CD4-positive, CD25-positive, alpha-beta regulatory T cell (primary cell): ENCODE measurements at regions not wholly inside any gene's neighbourhood (a gene's known extent, or its start where the extent isn't known, plus 50 kb on each side); places are given as distances from the start of the nearest gene placed in this dataset.

Experiments
- ATAC-seq, 2 donors: fragments of 150-1000 bp; cut with Tn5 transposase; one replicate each; pipeline ENCODE4 v1.10.0; 2021; ENCODE audit warnings: low read depth in 2 of 2, moderate number of reproducible peaks in 2 of 2, moderate library complexity in 1 of 2
- DNase-seq, 3 donors: peaks; one replicate each; pipeline versions ENCODE4 v3.0.0 to v3.0.0-alpha.2; 2012 to 2022; ENCODE audit warnings: mixed read lengths in 1 of 3
- H3K27ac ChIP-seq: one replicate; pipeline ENCODE4 v1.7.0; 2013; ENCODE audit warnings: mild to moderate bottlenecking, low read length; ENCODE audit not compliant: insufficient read depth, poor library complexity, severe bottlenecking
- H3K27me3 ChIP-seq: one replicate; pipeline ENCODE4 v1.7.0; 2013; ENCODE audit warnings: low read length; ENCODE audit not compliant: control insufficient read depth, insufficient read depth
- H3K36me3 ChIP-seq: one replicate; pipeline ENCODE4 v1.7.0; 2013; ENCODE audit warnings: mild to moderate bottlenecking, low read length, moderate library complexity; ENCODE audit not compliant: control insufficient read depth, insufficient read depth
- H3K4me1 ChIP-seq: 2 replicates; pipeline ENCODE4 v1.7.0; 2013; ENCODE audit warnings: mild to moderate bottlenecking, low read length; ENCODE audit not compliant: insufficient read depth, control insufficient read depth, poor library complexity, severe bottlenecking
- H3K4me3 ChIP-seq: one replicate; pipeline ENCODE4 v1.7.0; 2013; ENCODE audit warnings: low read depth, mild to moderate bottlenecking, low read length, moderate library complexity
- H3K9me3 ChIP-seq, 2 experiments: 1 replicate in 1 of 2; 2 replicates in 1 of 2; pipeline ENCODE4 v1.7.0; 2013; ENCODE audit warnings: low read length in 2 of 2, mild to moderate bottlenecking in 1 of 2, moderate library complexity in 1 of 2; ENCODE audit not compliant: control insufficient read depth in 2 of 2
- H3K27ac Mint-ChIP-seq, 3 donors: one replicate each; pipeline ENCODE4 v1.8.0; 2020 to 2022; ENCODE audit warnings: mild to moderate bottlenecking in 3 of 3, mixed read lengths in 3 of 3, moderate library complexity in 2 of 3
- H3K27me3 Mint-ChIP-seq: one replicate; pipeline ENCODE4 v1.8.0; 2022; ENCODE audit warnings: mild to moderate bottlenecking, mixed read lengths
- H3K36me3 Mint-ChIP-seq: one replicate; pipeline ENCODE4 v1.8.0; 2020; ENCODE audit warnings: mixed read lengths
- H3K4me1 Mint-ChIP-seq, 4 donors: one replicate each; pipeline ENCODE4 v1.8.0; 2020 to 2022; ENCODE audit warnings: mixed read lengths in 4 of 4, mild to moderate bottlenecking in 1 of 4
- H3K4me3 Mint-ChIP-seq, 4 donors: one replicate each; pipeline ENCODE4 v1.8.0; 2020 to 2022; ENCODE audit warnings: mild to moderate bottlenecking in 4 of 4, mixed read lengths in 4 of 4, moderate library complexity in 3 of 4
- H3K9me3 Mint-ChIP-seq, 7 donors: one replicate each; pipeline ENCODE4 v1.8.0; 2020 to 2022; ENCODE audit warnings: mixed read lengths in 7 of 7, mild to moderate bottlenecking in 3 of 7, moderate library complexity in 2 of 7

DNA sequence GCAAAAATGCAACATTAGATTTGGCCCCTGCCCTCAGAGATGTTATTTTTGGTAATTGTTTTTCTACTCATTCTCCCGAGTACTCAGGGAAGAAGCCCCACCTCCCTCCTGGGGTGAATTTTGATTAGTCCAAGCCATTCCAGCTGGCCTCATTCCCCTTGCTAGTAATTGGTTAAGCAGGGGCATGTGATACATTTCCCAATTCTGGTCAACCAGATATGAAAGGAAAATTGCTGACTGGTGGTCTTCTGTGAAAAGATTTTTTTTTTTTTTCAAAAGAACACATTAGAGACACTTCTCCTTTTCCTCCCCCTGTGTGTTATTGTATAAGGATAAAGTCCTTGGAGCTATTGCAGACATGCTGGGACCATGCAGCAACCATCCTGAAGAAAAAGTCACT, 71.1 kb upstream of the AKT3 start:
- ATAC-seq = no peak
- H3K27ac ChIP-seq = no peak overlapping the region
- no peak for DNase-seq
- no peaks in the 10 kb centered on the region for H3K9me3 ChIP-seq
- H3K4me1 Mint-ChIP-seq = peaks cover 7 to 17% (median 11%) of the 10 kb centered on the region in 4 donors
- no peaks in the 10 kb centered on the region for H3K36me3 ChIP-seq
- no peak overlapping the region for H3K4me3 ChIP-seq
- no peak overlapping the region for H3K27ac Mint-ChIP-seq
- H3K36me3 Mint-ChIP-seq = no peaks in the 10 kb centered on the region
- no peak overlapping the region for H3K4me3 Mint-ChIP-seq
- H3K27me3 Mint-ChIP-seq = peaks cover 60% of the 10 kb centered on the region
- peaks cover 30% of the 10 kb centered on the region for H3K27me3 ChIP-seq
- peaks cover 15% of the 10 kb centered on the region for H3K4me1 ChIP-seq
- peaks cover 0 to 2% (median 0%) of the 10 kb centered on the region in 7 donors for H3K9me3 Mint-ChIP-seq

DNA sequence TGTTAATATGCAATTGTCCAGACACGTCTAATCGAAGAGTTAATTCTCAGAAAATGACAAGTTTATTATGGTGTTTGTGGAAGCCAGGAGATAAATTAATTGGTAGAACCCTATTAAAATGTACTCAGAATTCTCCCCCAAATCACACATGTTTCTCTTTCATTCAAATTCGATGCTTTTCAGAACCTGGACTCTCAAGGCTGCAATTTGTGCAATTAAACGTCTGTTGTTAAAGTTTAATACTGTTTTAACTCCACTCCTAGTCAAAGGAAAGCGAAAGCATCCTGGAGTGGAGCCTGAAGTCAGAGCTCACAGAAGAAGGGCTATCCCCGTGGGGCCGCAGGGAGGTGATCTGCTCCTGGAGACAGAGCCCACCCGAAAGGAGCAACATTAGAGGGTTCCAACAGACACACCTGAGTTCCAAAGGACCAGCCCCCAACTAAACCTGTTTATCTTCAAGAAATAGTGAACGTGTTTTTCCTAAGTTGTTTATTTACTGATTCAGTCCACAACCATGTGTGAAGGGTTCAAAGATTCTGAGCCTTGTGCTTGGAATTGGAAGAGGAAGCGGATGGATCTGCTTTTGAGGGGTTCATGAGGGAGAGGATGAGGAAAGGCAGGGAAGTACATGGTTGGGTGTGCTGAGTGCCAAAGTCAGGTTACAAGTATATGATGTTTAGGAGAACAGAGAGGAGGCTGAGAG, 68.0 kb upstream of the AKT3 start:
- DNase-seq (no peak), ATAC-seq (no peak)
- H3K4me3 Mint-ChIP-seq = peak overlapping the region; percentile 60 to 91 (median 82)
- H3K27me3 ChIP-seq = peaks cover 42% of the 10 kb centered on the region
- H3K27me3 Mint-ChIP-seq = peaks cover 71% of the 10 kb centered on the region
- H3K9me3 ChIP-seq = no peaks in the 10 kb centered on the region
- H3K27ac Mint-ChIP-seq = no peak overlapping the region
- peaks cover 15% of the 10 kb centered on the region for H3K4me1 ChIP-seq
- H3K36me3 Mint-ChIP-seq = no peaks in the 10 kb centered on the region
- H3K36me3 ChIP-seq = no peaks in the 10 kb centered on the region
- H3K4me1 Mint-ChIP-seq = peaks cover 7 to 18% (median 12%) of the 10 kb centered on the region in 4 donors
- H3K9me3 Mint-ChIP-seq = peaks cover 0 to 4% (median 0%) of the 10 kb centered on the region in 7 donors
- H3K4me3 ChIP-seq = peak overlapping the region; percentile 69
- H3K27ac ChIP-seq = no peak overlapping the region

DNA sequence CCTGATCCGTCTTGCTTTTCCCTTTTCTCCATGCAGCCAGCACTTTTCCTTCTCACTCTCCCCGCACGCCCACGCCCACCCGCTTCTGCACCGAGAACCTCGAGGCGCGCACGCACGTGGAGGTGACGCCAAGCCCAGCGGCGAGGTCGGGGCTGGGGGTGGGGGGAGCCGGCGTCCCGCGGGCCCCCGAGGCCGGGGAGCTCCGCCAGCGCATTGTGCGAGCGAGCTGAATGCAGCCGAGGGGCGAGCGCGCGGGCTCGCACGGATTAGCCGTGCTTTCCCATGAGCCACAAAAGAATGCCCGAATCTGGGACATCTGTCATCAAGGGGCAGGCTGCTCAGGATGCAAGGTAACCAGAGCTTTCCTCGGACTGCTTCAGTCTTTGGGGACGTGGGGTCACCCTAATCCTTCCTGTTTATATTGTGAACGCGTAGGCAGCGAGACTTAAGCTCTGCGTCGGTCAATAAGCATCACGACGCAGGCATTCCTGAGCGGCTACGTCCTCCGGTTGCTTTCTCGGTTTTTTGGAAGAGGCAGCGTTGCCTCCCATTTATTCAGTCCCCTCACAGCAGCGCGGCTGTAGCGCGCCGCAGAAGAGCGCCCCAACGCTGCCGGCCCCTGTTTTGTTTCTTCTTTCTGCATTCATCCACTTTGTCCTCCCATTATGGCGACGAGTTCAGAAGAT, 67.3 kb upstream of the AKT3 start:
- H3K4me1 Mint-ChIP-seq = peaks cover 7 to 18% (median 12%) of the 10 kb centered on the region in 4 donors
- Histone ChIP-seq H3K4me1 (peaks cover 15% of the 10 kb centered on the region), H3K27ac (no peak overlapping the region), H3K4me3 (peak overlapping the region; percentile 69), H3K9me3 (no peaks in the 10 kb centered on the region), H3K36me3 (no peaks in the 10 kb centered on the region), H3K27me3 (peaks cover 44% of the 10 kb centered on the region)
- no peaks in the 10 kb centered on the region for H3K36me3 Mint-ChIP-seq
- peak overlapping the region; percentile 60 to 91 (median 82) for H3K4me3 Mint-ChIP-seq
- ATAC-seq (no peak), DNase-seq (peak in 1 of 3 donors; percentile 13)
- H3K27ac Mint-ChIP-seq = no peak overlapping the region
- peaks cover 0 to 4% (median 0%) of the 10 kb centered on the region in 7 donors for H3K9me3 Mint-ChIP-seq
- H3K27me3 Mint-ChIP-seq = peaks cover 70% of the 10 kb centered on the region

DNA sequence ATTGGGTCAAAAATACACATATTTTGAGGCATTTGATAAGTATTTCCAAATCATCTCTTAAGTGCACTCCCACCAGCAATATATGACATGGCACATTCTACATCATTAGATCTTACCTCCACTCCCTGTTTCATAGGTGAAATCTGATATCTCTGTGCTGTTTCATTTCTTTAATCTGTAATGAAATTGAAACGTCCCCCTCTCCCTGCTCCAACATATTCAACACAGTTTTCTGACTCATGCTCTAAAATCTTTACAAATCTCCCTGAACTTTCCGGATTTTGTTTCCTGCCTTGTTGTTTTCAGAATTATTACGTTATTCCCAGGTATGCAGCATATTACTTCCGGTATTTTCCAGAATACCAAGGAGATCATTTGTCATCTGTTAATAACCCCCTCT, 66.1 kb upstream of the AKT3 start:
- ATAC-seq = no peak

DNA sequence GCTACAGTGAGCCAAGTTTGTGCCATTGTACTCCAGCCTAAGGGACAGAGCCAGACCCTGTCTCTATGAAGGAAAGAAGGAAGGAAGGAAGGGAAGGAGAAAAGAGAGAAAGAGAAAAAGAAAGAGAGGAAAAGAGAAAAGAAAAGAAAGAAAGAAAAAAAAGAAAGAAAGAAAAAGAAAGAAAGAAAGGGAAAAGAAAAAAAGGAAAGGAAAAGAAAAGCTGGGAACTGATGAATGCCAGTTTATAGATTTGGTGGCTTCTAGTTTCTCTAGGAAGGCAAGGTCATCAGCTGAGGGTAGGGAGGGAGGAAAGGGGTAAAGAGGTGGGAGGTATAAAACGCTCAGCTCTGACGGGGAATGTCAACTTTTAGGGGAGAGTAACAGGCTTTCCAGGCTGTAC, 62.3 kb upstream of the AKT3 start:
- Histone ChIP-seq H3K36me3 (no peaks in the 10 kb centered on the region), H3K27ac (no peak overlapping the region), H3K27me3 (peaks cover 24% of the 10 kb centered on the region), H3K9me3 (no peaks in the 10 kb centered on the region), H3K4me1 (peaks cover 6% of the 10 kb centered on the region), H3K4me3 (no peak overlapping the region)
- Mint-ChIP-seq H3K9me3 (peaks cover 0 to 2% (median 0%) of the 10 kb centered on the region in 7 donors), H3K36me3 (no peaks in the 10 kb centered on the region), H3K4me1 (peaks cover 0 to 9% (median 6%) of the 10 kb centered on the region in 4 donors), H3K27ac (no peak overlapping the region), H3K27me3 (peaks cover 48% of the 10 kb centered on the region), H3K4me3 (no peak overlapping the region)
- DNase-seq = no peak
- no peak for ATAC-seq

More for the DNA sequence above, 66.1 kb upstream of the AKT3 start:
- H3K27ac ChIP-seq = no peak overlapping the region
- Mint-ChIP-seq H3K36me3 (no peaks in the 10 kb centered on the region), H3K27ac (no peak overlapping the region), H3K4me1 (peaks cover 7 to 18% (median 12%) of the 10 kb centered on the region in 4 donors), H3K4me3 (peak overlapping the region in 1 of 4 donors; percentile 55), H3K27me3 (peaks cover 59% of the 10 kb centered on the region), H3K9me3 (peaks cover 0 to 2% (median 0%) of the 10 kb centered on the region in 7 donors)
- H3K4me3 ChIP-seq = no peak overlapping the region
- no peaks in the 10 kb centered on the region for H3K9me3 ChIP-seq
- peaks cover 15% of the 10 kb centered on the region for H3K4me1 ChIP-seq
- no peak for DNase-seq
- no peaks in the 10 kb centered on the region for H3K36me3 ChIP-seq
- H3K27me3 ChIP-seq = peaks cover 37% of the 10 kb centered on the region

DNA sequence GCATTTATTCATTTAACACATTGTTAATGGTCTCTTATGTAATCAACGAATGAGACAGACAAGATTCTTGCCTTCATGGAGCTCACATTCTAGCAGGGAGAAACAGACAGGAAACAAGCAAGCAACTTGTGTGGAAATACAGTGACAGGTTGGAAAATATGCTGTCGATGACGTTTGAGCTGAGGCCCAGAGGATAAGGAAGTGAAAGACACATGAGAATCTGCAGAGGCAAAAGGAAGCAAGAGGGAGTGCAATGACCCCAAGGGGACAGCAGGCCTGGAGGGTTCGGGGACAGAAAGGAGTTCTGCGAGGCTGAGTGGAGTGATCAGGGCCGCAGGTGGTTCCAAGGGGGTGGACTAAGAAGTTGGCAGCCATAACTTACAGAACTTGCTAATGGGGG, 60.6 kb upstream of the AKT3 start:
- H3K4me3 Mint-ChIP-seq = no peak overlapping the region
- no peak for ATAC-seq
- H3K4me1 Mint-ChIP-seq = no peaks in the 10 kb centered on the region

DNA sequence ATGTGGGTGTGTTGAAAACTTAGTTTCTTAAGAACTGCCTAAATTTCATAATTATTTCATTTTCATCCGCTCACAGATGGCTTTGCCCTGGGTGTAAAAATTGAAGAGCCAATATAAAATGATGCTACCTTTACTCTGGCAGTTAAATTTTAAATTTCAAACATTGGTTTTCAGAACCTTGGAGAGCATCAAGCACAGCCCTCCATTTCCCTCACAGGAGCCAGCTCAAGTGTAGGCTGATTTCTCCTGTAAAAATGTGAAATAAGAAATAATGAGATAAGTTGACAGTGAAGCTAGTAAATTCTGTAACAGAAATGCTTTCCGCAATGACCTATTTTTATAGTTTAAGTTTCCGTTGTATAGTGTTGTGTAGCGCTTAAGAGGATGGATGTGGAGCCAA, 53.9 kb upstream of the AKT3 start:
- Mint-ChIP-seq H3K4me3 (no peak overlapping the region), H3K36me3 (no peaks in the 10 kb centered on the region), H3K9me3 (peaks cover 0 to 2% (median 0%) of the 10 kb centered on the region in 7 donors), H3K27ac (peak overlapping the region in 1 of 3 donors; percentile 16), H3K4me1 (no peaks in the 10 kb centered on the region), H3K27me3 (peaks cover 40% of the 10 kb centered on the region)
- Histone ChIP-seq H3K27me3 (peaks cover 5% of the 10 kb centered on the region), H3K27ac (no peak overlapping the region), H3K9me3 (no peaks in the 10 kb centered on the region), H3K36me3 (no peaks in the 10 kb centered on the region), H3K4me3 (no peak overlapping the region), H3K4me1 (no peaks in the 10 kb centered on the region)
- ATAC-seq = no peak
- DNase-seq = no peak

More for the DNA sequence above, 60.6 kb upstream of the AKT3 start:
- Histone ChIP-seq H3K4me1 (no peaks in the 10 kb centered on the region), H3K4me3 (no peak overlapping the region), H3K27ac (no peak overlapping the region), H3K36me3 (no peaks in the 10 kb centered on the region), H3K27me3 (peaks cover 13% of the 10 kb centered on the region), H3K9me3 (no peaks in the 10 kb centered on the region)
- no peak for DNase-seq
- Mint-ChIP-seq H3K27ac (no peak overlapping the region), H3K27me3 (peaks cover 39% of the 10 kb centered on the region), H3K36me3 (no peaks in the 10 kb centered on the region), H3K9me3 (peaks cover 0 to 2% (median 0%) of the 10 kb centered on the region in 7 donors)
